ENCODE measurements at regions not wholly inside any gene's neighbourhood (a gene's known extent, or its start where the extent isn't known, plus 50 kb on each side); places are given as distances from the start of the nearest gene placed in this dataset.

DNA sequence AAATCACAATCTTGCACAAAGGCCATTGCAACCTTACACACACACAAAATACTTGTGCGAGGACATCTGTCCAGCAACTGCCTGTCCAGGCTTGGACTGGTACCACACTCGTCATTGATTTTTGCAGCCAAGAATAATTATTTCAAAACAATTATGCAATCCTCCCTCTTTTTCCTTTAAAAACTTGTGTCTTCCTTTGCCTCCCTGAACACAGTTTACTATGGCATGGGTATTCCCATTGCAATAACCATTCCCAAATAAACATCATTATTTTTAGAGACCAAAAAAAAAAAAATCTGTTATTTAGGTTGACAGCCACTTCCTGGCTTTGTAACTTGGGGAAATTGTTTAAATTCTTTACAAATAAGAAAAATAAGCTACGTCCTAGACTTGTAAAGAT is 54.0 kb downstream of the C11orf91 start:
- no peak for DNase-seq (ENCODE audit: low spot score)

DNA sequence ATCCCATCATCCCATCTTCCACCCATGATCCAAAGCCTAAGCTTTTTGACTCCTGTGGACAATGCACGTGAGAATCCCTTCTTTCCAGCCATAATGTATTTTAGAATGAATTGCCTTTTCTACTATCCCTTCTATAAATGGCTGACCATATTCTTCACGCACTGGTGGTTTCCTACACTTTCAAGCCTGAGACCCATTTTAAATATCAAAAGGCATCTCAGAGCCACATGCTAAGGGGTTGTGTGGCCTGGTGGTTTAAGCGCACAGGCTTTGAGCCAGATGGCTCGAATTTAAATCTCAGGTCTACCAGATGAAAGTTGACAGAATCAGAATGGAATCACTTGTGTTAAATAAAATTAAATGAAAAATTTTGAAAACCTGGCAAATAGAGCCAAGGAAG is 54.5 kb downstream of the C11orf91 start:
- DNase-seq (ENCODE audit: low spot score), result no peak

DNA sequence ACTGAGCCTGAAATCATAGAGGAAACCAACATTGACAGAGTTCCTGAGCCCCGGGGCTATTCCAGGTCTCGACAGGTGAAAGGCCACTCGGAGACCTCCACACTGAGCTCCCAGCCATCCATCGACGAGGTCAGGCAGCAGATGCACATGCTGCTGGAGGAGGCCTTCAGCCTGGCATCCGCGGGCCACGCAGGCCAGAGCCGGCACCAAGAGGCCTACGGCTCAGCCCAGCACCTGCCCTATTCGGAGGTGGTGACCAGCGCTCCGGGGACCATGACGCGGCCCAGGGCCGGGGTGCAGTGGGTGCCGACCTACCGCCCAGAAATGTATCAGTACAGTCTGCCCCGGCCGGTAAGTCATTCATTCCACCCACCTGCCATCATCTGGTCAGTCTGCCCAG is 54.9 kb downstream of the C11orf91 start:
- DNase-seq (ENCODE audit: low spot score), result no peak

DNA sequence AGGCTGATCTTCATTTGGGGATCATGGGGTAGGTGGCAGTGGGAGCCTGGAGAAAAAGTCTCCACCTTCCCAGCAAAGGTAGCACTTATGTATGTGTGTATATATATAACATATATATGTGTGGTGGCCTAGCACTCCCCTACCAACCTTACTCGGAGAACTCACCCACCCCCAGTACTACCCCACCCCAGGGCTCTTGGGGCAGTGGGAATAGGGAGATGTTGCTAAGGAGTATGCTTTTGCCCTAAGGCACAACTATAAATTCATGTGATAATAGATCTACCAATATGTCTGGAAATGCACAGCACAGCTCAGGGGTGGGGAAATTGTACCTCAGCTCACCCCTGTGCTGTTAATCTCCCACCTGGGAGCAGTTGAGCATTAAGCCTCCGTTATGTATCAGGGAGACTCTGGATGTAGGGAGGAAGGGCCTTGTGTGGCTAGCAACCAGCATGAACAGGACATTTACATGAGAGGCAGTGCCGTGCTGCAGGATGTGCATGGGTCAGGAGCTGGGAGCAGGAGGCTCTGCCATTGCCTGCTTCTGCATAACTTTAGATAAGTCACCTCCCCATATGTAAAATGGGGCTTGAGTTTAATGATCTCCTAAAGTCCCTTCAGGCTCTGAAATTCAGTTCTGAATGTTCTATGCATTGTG is 57.3 kb downstream of the C11orf91 start:
- no peak for DNase-seq (ENCODE audit: low spot score)

DNA sequence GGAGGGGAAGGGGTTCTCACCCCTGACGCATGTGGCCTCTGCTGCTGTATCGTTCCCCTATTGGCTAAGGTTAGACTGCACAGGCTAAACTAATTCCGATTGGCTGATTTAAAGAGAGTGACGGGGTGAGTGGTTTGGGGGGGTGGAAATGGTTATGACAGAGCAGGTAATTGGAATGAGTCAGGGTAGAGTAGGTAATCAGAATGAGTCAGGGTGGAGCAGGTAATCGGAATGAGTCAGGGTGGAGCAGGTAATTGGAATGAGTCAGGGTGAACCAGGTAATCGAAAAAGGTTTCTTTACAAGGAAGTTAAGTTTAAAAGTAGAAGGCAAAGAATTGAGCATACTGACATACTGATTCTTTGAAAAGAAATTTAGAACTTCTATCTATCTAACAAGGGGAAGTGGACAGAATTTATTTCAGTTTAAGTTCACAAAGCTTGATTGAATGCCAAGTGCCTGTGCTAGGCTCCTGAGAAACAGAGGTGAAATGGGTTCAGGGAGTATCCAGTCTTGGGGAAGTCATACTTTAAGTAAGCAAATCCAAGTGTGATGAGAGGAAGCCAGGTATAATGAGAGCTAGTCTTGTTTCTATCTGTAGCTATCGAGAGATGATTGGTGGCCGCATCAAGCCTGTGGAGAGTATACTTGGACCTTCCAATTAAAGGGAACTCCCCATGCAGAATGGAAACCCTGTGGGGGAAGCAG is 58.0 kb downstream of the C11orf91 start:
- peak; percentile 46 for DNase-seq (ENCODE audit: low spot score)

DNA sequence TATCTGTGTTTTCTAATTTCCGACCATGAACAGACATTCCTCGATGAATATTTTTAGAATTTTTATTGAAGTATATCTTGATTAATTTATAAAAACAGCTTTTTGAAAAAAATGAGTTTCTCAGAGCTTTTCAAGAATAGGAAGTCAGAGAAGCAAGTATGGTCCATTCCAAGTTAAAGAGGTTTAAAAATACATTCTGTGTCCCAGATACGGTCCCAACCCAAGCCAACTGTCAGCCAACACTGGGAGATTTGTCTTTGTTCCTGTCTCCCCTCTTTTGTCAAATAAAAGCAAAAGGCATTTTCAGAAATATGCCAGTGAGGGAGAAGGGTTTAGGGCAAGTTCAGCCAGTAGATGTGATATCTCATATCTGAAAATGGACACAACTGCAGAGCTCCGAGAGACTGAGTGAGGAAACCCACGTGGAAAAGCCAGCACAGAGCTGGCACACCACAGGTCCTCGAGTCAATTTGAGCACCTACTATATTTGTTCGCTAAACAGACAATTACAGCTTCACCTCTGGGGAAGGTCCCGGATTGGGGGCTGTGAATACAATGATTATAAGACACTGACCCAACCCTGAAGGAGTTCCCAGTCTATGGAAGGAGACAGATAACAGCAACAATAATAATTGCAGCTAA is 59.8 kb downstream of the C11orf91 start:
- no peak for DNase-seq (ENCODE audit: low spot score)

DNA sequence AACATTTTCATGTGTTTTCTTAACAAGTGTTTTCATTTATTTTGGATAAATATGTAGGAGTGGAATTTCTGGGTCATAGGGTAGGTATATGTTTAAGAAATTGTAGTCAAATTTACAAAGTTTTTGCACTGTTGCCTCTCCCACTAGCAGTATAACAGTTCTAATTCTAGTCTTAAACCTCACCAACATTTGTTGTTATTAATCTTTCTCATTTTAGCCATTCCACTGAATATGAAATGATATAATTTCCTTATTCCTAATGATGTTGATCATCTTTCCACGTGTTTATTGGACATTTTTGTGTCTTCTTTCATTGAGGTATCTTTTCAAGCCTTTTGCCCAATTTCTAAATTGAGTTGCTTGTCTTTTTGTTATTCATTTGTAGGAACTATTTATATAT is 62.0 kb downstream of the C11orf91 start:
- no peak for DNase-seq (ENCODE audit: low spot score)

DNA sequence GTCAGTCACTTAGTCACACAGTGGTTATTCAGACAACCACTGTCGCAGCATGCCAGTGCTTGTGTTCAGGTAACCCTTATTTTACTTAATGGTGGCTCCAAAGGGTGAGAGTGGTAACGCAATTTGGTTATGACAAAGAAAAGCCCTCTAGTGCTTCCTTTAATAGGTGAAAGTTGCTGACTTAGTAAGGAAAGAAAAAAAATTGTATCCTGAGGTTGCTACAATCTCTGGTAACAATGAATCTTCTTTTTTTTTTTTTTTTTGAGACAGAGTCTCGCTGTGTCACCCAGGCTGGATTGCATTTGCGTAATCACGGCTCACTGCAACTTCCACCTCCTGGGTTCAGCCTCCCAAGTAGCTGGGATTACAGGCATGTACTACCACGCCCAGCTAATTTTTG is 64.5 kb downstream of the C11orf91 start:
- no peak for DNase-seq (ENCODE audit: low spot score)

DNA sequence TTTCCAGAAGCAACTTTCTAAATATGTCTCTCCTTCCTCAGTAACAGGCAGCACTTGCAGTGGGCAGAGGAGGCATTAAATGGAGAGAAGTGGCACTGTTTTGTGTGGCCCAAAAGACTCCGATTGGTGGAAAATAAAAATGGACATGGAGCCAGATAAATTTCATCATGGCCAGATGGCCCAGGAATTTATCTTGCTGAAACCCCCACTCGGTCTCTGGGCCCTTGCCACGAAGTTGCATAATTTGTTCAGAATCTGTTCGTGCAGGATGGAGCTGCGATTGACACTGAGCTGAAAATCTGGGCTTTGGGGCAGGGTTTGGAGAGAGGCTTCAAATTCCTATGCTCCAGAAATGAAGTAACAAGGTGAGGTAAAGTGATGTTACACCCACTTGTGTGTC is 65.5 kb downstream of the C11orf91 start:
- DNase-seq (ENCODE audit: low spot score), result no peak

DNA sequence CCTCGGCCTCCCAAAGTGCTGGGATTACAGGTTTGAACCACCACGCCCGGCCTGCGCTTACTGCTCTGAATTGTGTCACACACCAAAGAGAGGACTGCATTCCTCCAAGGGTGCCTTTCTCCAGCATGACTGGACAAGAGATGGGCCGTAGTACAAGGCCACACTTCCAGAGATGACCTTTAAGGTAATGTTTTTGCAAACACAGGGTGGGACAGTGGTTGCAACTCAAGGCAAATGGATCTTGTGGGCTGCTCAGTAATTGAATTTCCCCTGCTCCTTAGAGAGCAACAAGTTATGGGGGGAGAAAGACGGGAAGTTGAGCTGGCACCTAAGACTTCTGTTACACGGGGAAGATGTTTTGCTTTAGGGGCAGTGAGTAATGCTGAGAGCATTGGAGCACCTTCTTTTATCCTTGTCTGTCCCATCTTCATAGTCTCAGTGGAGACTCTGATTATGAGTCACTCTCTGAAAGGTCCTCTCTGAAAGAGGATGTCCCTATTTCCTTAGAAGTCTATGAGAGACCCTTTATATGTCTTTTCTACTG is 66.3 kb downstream of the C11orf91 start:
- peak; percentile 68 for DNase-seq (ENCODE audit: low spot score)

DNA sequence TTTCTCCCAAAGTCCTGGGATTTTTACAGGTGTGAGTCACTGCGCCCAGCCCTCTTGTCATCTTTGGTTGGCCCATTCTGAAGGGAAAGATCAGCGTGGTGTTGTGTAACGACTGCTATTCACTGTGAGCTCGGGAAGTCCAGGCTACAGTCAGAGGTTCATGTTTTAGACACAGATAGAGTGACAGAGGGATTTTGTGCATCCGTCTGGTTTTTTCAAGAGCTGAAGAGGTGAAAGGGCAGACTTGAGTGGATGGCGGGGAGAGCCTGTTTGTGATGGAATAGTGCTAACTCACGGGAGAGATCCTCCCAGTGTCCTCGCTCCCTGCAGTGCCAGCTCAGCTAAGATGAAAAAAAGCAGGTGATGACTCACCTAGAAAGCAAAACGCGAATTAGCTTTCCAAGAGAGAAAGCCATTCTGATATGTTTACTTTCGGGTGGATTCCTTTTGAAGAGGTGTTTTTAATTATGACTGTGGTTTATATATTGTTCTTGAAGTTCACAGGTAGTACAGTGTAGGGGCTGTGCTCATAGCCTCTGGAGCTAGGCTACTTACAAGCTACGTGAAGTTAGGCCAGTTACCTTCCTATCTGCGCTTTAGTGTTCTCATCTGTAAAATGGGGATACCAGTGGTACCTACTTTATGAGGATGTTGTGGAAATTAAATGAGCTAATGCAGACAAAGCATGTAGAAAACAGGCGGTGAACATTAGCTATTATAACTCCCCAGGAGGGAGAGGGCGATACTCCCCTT is 67.2 kb downstream of the C11orf91 start:
- DNase-seq (ENCODE audit: low spot score), result peak; percentile 98

DNA sequence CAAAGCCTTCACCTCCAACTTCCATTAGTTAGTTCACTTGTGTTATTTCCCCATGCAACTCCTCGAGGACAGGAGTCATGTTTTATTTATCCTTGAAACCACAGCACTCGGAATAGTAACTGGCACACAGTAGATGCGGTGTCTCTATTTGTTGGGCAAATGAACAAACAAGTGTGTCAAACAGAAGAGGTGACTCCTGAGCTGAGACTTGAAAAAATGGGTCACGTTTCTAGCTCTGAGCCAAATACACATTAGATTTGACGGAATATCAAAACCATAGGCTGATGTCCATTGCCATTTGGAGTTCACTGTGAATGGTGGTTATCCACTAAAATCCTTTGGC is 68.9 kb downstream of the C11orf91 start:
- no peak for DNase-seq (ENCODE audit: low spot score)

DNA sequence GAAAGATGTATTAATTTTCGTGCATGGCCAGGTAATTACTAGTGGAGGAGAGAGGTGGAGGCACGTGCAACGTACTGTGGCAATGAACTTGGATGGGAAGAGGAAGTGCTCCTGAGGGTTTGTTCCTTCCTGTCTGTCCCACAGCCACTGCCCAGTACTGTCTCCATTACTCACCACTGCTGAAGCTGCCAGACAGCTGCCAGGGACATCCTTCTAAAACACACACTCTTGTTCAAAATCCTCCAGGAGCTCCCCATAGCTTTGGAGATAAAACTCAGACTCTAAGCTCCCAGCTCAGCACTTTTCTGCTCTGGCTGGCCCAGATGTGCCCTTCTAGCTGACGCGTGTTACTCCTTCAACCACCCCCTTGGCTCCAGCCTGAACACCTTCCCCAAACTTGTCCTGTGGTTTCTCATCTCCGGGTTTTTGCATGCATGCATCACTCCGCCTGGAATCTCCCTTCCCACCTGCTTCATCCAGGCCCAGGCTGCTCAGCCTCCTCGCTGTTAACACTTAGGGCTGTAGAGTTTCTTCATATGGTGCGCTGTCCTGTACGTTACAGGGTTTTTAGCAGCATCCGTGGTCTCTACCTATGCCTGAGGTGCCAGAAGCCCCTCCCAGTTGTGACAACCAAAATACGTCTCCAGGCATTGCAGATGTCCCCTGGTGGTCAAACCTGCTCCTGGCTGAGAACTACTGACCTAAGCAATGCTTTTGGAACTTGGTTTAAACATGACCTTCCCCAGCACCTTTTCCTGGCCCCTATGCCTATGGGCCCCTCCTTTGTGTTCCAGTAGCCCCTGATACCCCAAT is 69.5 kb downstream of the C11orf91 start:
- DNase-seq (ENCODE audit: low spot score), result no peak

DNA sequence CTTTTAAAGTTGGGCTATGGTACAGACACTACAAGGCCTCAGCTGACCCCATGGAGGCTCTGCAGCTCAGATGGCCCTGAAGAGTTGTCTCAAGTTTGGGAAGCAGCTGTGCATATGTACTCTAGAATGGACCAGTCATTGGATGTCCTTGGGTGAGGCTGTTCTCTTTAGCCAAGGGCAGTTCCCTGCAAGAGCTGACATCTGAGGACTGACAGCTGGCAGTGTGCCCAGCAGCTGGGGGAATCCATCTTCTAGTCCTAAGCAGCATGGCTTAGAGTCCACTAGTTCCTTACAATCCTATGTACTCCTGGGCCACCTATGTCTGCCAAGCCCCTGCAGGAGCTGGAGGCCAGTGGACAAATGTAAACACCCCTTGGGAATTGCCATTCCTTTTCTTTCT is 76.5 kb downstream of the C11orf91 start:
- no peak for DNase-seq (ENCODE audit: low spot score)

DNA sequence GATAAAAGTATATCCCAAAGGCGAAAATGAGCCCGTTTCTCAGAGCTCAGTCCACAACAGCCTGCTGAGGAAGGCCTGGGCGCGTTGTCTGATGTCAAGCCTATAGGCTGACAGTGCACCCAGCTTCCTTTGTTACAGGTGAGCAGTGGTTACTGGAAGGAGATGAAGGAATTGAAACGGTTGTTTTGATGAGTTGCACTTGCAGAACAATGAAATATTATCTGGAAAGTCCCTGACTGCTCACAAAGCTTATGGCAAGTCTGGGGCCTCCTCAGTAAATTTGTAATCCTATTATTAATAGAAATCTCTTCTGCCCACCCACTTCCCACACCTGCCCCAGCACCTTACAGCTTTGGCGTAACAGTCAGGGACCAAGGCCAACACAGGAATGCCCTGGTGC is 77.8 kb downstream of the C11orf91 start:
- DNase-seq (ENCODE audit: low spot score), result no peak

DNA sequence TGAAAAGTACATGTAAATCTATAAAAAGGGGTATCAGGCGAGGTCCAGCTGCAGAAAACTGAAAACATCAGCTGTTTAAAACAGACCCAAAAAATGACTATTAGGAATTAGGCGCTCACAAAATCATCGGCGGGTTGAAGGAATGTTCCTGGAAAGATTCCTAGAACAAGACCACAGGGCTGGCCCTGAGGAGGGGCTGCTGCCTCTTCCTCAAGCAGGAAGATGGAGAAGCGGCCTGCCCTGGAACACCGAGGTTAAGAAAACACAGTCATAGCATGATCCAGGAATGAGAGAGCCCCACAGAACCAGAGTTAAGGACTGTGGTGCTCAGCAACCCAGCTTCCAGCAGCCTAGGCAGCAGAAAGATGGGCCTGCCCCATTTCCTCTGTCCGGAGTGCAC is 78.4 kb downstream of the C11orf91 start:
- DNase-seq (ENCODE audit: low spot score), result no peak

DNA sequence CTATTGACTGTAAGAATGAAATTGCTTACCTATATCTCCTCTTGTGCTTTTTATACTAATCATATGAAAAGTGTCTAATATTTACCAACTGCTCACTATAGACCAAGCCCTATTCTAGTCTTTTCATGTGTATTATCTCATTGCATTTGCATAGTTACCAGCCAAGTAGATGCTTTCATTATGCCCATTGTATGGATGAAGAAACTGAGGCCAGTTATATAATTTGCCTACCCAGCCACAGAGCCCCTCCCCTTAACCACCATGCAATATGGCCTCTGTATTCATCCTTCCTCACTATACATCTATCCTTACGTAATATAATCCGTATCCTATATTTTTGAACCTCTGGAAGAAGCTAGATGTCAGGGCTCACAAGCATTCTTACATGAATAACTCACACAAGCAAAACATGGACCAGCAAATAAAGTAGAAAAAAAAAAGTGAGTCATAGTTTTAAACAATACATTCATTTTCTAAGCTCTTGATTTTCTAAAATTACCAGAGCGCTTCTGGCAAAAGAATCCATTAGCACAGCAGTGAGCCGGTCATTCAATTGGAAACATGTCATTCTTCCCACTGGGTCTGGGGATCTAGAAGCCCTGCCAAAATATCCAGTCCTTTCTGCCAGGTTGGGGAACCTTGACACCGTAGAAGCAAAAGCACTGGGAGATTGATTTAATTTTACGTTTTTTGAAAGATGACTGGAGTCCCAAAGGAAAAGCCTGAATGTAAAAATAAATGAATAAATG is 80.0 kb downstream of the C11orf91 start:
- DNase-seq (ENCODE audit: low spot score), result no peak

DNA sequence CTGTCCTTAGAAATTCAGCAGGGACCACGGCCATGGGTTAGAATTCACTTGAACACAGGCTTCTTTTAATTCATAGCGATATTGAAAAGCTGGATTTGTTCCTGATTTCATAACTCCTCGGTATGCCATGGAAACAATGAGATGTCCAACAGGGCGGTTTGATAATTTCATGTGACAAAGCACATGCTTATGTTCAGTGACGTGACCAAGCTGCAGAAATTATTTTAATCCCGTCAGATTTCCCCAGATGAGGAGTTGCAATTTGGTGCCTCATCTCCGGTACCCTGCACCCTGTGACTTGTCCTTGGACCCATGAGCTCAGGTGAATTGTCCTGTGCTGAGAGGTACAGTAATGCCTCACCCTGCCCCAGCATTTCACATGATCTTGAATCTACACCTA is 81.7 kb downstream of the C11orf91 start:
- no peak for DNase-seq (ENCODE audit: low spot score)

DNA sequence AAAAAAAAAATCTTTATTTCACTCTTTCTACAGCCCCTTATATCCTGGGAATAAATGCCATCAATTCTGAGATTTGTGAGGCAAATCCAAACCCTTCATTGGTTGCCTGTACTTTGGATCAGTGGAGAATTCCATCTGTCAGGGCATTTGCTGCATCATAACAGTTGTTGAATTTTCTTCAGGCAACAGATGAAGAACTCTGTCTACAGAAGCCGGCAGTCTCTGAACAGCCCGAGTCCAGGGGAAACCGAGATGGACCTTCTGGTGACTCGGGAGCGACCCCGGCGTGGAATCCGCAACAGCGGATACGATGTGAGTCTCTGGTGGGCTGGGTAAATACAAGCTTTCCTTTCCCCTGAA is 82.3 kb downstream of the C11orf91 start:
- DNase-seq (ENCODE audit: low spot score), result no peak

DNA sequence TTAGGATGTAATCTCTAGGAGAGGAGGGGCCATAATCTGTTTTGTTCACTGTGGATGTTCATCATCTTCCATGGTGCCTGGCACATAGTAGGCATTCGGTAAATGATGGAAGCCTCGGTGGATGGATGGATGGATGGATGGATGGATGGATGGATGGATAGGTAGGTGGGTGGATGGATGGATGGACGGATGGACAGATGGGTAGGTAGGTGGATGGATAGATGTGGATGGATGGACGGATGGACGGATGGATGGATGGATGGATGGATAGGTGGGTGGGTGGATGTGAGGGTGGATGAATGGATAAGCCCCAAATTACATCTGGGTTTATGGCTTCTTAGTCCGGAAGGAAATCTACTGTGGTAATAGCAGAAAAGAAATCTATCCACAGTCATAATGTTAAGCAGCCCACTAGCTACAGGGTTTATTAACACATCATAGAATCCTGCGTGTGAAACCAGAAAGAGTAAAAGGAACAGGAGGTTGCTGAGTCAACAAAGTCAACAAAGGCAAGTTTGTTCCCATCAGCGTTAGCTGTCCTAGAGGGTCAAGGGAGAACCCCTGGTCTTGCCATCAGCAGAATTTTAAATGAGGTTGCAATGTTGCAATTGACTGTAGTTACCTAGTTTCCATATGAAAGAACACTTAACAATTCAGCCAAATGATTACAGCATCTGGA is 82.8 kb downstream of the C11orf91 start:
- no peak for DNase-seq (ENCODE audit: low spot score)

DNA sequence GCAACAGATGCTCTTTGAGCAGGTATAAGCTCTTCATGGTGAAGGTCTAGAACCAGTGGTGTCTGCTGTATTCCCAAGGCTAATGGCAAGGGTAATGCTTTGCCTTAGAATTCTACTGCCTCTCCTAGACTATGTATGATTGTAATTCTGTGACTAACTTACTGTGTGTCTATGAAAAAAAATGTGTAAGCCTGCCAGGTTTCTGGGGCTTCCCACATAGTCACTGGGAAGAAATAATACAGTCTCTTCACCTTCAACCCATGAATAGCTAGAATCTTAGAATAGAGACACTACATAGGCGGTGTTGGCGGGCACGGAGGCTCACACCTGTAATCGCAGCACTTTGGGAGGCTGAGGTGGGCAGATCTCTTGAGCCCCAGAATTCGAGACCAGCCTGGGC is 84.1 kb downstream of the C11orf91 start:
- no peak for DNase-seq (ENCODE audit: low spot score)
